ENCODE measurements at regions not wholly inside any gene's neighbourhood (a gene's known extent, or its start where the extent isn't known, plus 50 kb on each side); places are given as distances from the start of the nearest gene placed in this dataset.

- TF ChIP-seq PBX3 (IDR thresholded peaks at IDR 0.05; ENCODE audit: insufficient replicate concordance, low read depth, low read length), result no peak
- no peak for TF ChIP-seq CEBPB (IDR thresholded peaks at IDR 0.05; ENCODE audit: borderline replicate concordance in 1 of 2, low read depth in 2 of 2, low read length in 2 of 2)
- no peak for TF ChIP-seq REST (IDR thresholded peaks at IDR 0.05; ENCODE audit: low read depth, low read length)
- no peak for TF ChIP-seq ZBTB40 (IDR thresholded peaks at IDR 0.05; ENCODE audit: borderline replicate concordance)
- no peak for TF ChIP-seq CTCF (IDR thresholded peaks at IDR 0.05 in 2 of 3, conservative IDR thresholded peaks at IDR 0.05 in 1 of 3; ENCODE audit: control insufficient read depth in 2 of 3, extremely low read depth in 1 of 3, insufficient read depth in 1 of 3, low read depth in 3 of 3, low read length in 3 of 3)
These were observed 584.9 kb upstream of the PBX1 start for GRCh38 chr1:163974120-163974519.
